Tibial nerve (tissue), 3 donors: ENCODE measurements at regions not wholly inside any gene's neighbourhood (a gene's known extent, or its start where the extent isn't known, plus 50 kb on each side); places are given as distances from the start of the nearest gene placed in this dataset.

Experiments used
- CTCF ChIP-seq, 5 experiments: fragments of 200-600 bp in 3 of 5; fragments of 450-650 bp in 2 of 5; sonication (generic) in 3 of 5; IDR thresholded peaks; one replicate each; pipeline ENCODE4 v1.5.1; 2016 to 2019; ENCODE audit warnings: antibody characterized with exemption in 5 of 5, mild to moderate bottlenecking in 3 of 5, moderate library complexity in 2 of 5
- POLR2A ChIP-seq, 2 donors: fragments of 450-650 bp; IDR thresholded peaks; one replicate each; pipeline ENCODE4 v1.6.1; 2017; ENCODE audit warnings: antibody characterized with exemption in 2 of 2, mild to moderate bottlenecking in 2 of 2, moderate library complexity in 2 of 2

GRCh38 chr14:32008602-32009193 lies 68.4 kb upstream of the ARHGAP5 start:
- no peak for TF ChIP-seq CTCF (IDR thresholded peaks at IDR 0.05)
- no peak for TF ChIP-seq POLR2A (IDR thresholded peaks at IDR 0.05)
